ENCODE measurements at regions not wholly inside any gene's neighbourhood (a gene's known extent, or its start where the extent isn't known, plus 50 kb on each side); places are given as distances from the start of the nearest gene placed in this dataset.

- Histone ChIP-seq H3K79me2 (ENCODE audit: insufficient read depth, low read length) (no peaks in the 10 kb centered on the region), H2BK12ac (ENCODE audit: insufficient read length, low read depth, low read length) (no peak overlapping the region), H3K4me2 (ENCODE audit: insufficient read depth, insufficient read length, low read length) (no peak overlapping the region), H3T11ph (ENCODE audit: low read length) (no peak overlapping the region), H2AK5ac (ENCODE audit: insufficient read length, low read length) (no peak overlapping the region), H3K23me2 (ENCODE audit: insufficient read length, low read depth, low read length, poor library complexity, severe bottlenecking) (no peaks in the 10 kb centered on the region), H3K27ac (ENCODE audit: insufficient read length, low read depth, low read length) (no peak overlapping the region), H2AFZ (ENCODE audit: low read length) (no peak overlapping the region), H3K9me3 (ENCODE audit: control insufficient read depth, low read depth, low read length) (no peaks in the 10 kb centered on the region), H4K8ac (replicated peaks; ENCODE audit: insufficient read length, low read depth, low read length) (no peak overlapping the region), H4K91ac (ENCODE audit: insufficient read length, low read depth, low read length) (no peak overlapping the region), H3K18ac (ENCODE audit: insufficient read length, low read depth, low read length) (no peak overlapping the region), H3K9ac (ENCODE audit: extremely low read depth, insufficient read length, low read length) (no peak overlapping the region), H2BK20ac (ENCODE audit: low read depth, low read length, poor library complexity, severe bottlenecking) (no peak overlapping the region), H2BK15ac (ENCODE audit: low read depth, low read length) (no peak overlapping the region), H3K27me3 (ENCODE audit: insufficient read depth, low read length) (no peaks in the 10 kb centered on the region), H3K23ac (ENCODE audit: insufficient read length, low read depth, low read length) (no peak overlapping the region), H2BK120ac (ENCODE audit: low read depth, low read length, poor library complexity, severe bottlenecking) (no peak overlapping the region), H3K14ac (ENCODE audit: insufficient read depth, low read length) (no peak overlapping the region), H4K20me1 (ENCODE audit: control insufficient read depth, insufficient read depth, insufficient read length) (no peaks in the 10 kb centered on the region), H3K4ac (ENCODE audit: low read depth, low read length) (no peak overlapping the region), H4K5ac (ENCODE audit: insufficient read length, low read depth, low read length) (no peak overlapping the region), H3K56ac (ENCODE audit: insufficient read length, low read depth, low read length) (no peak overlapping the region), H3K4me1 (ENCODE audit: insufficient read depth, low read length) (no peaks in the 10 kb centered on the region), H2BK5ac (ENCODE audit: insufficient read length, low read length) (no peak overlapping the region), H3K79me1 (ENCODE audit: insufficient read depth, low read depth, low read length, poor library complexity, severe bottlenecking) (no peaks in the 10 kb centered on the region)
- Mint-ChIP-seq H3K4me3 (no peak overlapping the region), H3K36me3 (ENCODE audit: insufficient read depth in 1 of 3, low read depth in 3 of 3) (peaks cover 3 to 8% (median 4%) of the 10 kb centered on the region in 3 experiments; a peak in 4 of 7 replicates), H3K9me3 (peaks cover 6 to 8% of the 10 kb centered on the region in 2 experiments; a peak in 4 of 5 replicates), H3K4me1 (peaks cover 14 to 16% of the 10 kb centered on the region in 2 experiments; a peak in 3 of 4 replicates), H3K27ac (no peak overlapping the region; a peak in 2 of 7 replicates), H3K27me3 (ENCODE audit: low read depth) (no peaks in the 10 kb centered on the region; the same call in 1 of the 2 replicates)
- no CpG with 5 or more reads among the region's 4 CpGs for WGBS (ENCODE audit: extremely low coverage, insufficient read length, low lambda C conversion rate)
- no peak for DNase-seq
- no peak for TF ChIP-seq CTCF (conservative IDR thresholded peaks at IDR 0.05)
Observed at GRCh38 chr20:4384961-4385360, 135.9 kb upstream of the ADRA1D start.

Data from H9 (cell line).